ENCODE measurements at regions not wholly inside any gene's neighbourhood (a gene's known extent, or its start where the extent isn't known, plus 50 kb on each side); places are given as distances from the start of the nearest gene placed in this dataset.

- TF ChIP-seq CTCF (conservative IDR thresholded peaks at IDR 0.05; ENCODE audit: low read length) = no peak
- no peak for TF ChIP-seq EZH2phosphoT487 (IDR thresholded peaks at IDR 0.05; ENCODE audit: borderline replicate concordance)
These were observed 359.5 kb upstream of the C11orf87 start for GRCh38 chr11:109062445-109062844.
